ENCODE measurements at regions not wholly inside any gene's neighbourhood (a gene's known extent, or its start where the extent isn't known, plus 50 kb on each side); places are given as distances from the start of the nearest gene placed in this dataset.
"Not testable (repeated sequence)": the region's sequence is repeated elsewhere in the genome, so short reads cannot be mapped to it uniquely, and the experiment has no call there.

DNA sequence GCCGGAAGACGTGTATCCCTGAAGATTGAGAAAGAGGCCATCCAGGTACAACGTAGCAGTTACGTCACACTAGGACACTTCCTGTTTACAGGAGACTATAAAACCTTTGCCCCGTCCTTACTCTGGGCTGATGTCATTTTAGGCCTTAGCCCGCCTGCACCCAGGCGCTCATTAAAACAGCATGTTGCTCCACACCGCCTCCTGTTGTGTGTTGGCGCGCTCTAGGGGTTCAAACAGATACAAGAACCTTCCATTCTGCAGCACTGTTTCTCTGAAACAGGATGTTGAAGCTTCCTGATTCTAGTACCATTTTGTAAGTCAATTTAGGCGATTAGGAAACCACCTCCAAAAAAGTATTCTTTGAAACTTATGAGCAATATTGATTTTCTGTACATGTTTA is 722.1 kb downstream of the PCDH7 start:
- DNase-seq = no peak
- no peak for ATAC-seq

DNA sequence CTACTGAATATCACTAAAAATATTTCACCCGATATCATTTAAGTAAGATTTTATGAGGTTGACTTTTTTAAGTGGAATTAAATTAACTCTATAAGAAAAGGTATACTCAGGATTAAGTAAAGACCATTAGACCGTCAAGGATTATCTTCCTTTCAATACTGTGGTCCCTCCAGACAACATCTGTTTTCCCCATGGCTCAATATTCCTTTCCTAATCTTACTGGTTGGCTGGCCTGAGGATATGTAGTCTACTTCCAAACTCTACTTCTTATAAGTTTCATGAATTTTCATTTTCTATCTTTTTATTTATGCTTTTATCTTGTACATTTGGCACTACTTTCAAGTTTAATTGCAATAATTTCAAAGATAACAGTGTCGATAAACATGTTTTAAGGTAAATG is 725.4 kb downstream of the PCDH7 start:
- ATAC-seq (no peak), DNase-seq (no peak)
- intact Hi-C loops (cut with DNase I, micrococcal nuclease) = no loop called here

More for the DNA sequence above, 722.1 kb downstream of the PCDH7 start:
- intact Hi-C loops (cut with DNase I, micrococcal nuclease) = no loop called here

DNA sequence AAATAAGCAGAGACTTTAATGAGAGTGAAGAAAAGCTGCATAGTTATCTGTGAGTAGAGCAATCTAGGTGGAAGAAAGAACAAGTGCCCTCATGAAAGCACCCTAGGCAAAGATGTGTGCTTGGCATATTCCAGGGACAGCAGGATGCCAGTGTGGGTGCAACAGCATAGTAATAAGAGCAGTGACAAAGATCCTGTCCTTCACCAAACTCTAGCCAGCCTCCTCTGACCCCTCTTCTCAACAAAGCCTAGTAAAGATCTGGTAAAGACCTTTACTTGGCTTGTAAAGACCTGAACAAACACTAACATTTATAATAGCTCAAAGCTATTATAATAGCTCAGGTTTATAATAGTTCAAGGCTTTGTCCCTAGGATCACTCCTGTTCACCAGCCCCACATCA is 735.4 kb downstream of the PCDH7 start:
- no peak for ATAC-seq
- intact Hi-C loops (cut with DNase I, micrococcal nuclease) = no loop called here
- no peak for DNase-seq

DNA sequence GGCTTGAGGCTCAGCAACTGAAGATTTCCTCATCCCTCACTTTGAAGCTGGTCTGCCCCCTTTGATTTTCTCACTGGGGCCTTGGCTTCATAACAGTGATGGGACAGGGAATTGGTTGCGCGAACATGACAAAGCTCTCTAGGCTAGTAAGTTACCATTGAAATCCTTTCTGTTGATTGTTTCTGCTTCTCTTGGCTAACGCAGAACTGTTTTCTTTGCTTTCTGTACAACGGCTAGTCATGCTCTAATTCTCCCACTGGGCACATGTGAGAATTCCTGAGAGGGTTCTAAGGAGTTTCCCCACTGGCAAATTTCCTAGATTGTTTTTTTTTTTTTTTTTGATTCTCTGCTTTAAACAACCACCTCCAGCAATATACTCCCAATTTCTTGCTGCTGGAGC is 738.6 kb downstream of the PCDH7 start:
- intact Hi-C loops (cut with DNase I, micrococcal nuclease) = no loop called here
- no peak for DNase-seq

DNA sequence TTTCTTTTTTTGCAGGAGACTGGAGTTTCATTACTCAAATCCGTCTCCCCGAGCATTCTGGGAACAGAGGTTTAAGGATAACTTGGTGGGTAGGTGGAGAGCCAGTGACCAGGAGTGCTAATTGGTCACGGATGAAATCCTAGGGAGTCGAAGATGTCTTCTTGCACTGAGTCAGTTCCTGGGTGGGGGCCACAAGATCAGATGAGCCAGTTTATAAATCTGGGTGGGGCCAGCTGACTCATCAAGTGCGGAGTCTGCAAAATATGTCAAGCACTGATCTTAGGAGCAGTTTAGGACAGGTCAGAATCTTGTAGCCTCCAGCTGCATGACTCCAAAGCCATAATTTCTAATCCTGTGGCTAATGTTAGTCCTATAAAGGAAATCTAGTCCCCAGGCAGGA is 741.3 kb downstream of the PCDH7 start:
- DNase-seq (no peak), ATAC-seq (no peak)
- intact Hi-C loops (cut with DNase I, micrococcal nuclease) = no loop called here

More for the DNA sequence above, 738.6 kb downstream of the PCDH7 start:
- no peak for ATAC-seq

DNA sequence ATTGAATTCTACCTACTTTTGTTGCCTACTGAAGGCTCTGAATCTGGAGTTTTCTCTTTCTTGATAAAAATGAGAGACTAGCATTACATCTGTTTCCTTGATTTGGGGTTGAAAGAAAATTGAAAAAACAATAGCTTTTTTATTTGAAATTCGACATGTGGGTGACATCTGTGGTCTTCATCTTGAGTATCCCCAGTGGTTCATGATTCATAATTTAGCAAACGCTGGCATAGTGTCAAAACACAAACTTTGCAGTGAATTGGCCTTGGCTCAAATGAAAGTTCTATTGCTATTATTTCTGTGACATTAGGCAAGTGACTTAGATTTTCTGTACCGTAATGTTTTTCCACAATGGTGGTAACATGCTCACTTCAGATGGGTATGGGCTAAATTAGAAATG is 747.6 kb downstream of the PCDH7 start:
- intact Hi-C loops (cut with DNase I, micrococcal nuclease) = no loop called here
- ATAC-seq (no peak), DNase-seq (no peak)

DNA sequence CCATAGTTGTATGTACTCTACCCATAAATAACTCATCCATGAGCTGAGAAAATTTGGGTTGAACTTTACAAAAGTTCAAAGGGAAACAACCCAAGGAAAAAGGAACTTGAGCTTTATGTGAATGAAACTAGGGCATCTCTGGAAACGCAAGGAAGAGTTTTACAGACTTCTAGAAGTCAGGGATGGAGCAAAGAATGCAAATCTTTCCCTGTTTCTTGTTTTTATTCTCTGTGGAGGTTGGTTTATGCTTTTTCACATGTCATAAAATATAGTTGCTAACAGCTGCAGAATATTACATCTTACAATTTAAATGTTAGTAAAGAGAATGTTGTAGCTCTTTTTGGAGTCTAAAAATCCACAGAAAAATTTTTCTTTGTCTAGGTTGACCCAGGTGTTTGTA is 754.1 kb downstream of the PCDH7 start:
- DNase-seq (no peak), ATAC-seq (no peak)
- intact Hi-C loops (cut with DNase I, micrococcal nuclease) = no loop called here

DNA sequence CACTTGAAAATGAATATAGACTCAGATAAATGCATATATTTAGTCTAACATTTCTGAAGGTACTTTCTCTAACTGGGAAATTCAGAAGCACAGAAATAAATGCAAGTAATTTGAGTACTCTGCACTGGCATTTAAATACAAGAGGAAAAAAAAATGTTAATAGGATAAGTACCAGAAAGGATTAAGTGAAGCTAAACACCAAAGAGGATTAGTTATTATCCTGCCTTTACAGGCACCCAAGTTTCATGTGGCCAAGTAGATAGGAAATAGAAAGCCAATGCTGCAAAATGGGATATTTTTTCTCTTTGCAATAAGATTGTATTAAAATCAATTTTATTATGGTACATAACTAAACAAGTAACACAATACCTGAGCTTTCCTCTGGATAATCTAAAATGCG is 762.5 kb downstream of the PCDH7 start:
- intact Hi-C loops (cut with DNase I, micrococcal nuclease) = no loop called here
- DNase-seq (no peak), ATAC-seq (no peak)

DNA sequence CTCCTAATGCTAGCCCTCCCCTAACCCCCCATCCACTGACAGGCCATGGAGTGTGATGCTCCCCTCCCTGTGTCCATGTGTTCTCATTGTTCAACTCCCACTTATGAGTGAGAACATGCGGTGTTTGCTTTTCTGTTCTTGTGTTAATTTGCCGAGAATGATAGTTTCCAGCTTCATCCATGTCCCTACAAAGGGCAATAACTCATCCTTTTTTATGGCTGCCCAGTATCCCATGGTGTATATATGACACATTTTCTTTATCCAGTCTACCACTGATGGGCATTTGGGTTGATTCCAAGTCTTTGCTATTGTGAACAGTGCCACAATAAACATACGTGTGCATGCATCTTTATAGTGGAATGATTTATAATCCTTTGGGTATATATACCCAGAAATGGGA is 779.0 kb downstream of the PCDH7 start:
- ATAC-seq; intact Hi-C loops (cut with DNase I, micrococcal nuclease); DNase-seq: not testable (repeated sequence)

DNA sequence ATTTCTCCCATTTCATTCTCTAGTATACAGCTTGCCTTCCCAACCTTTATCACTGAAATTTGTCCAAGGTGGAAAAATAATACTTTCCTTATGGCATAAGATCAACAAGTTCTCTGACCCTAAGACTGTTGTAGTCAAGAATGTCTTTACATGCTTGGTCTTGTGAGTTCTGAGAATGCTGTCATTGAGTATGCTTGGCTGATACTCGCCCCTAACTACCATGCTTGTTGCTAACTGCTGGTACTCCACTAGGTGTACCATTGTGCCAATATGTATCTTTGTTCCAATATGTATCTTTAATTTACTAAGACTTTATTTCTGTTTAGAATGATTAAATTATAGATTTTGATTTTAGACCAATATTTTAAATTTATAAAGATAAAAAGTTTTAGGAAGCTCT is 796.4 kb downstream of the PCDH7 start:
- intact Hi-C loops (cut with DNase I, micrococcal nuclease) = no loop called here
- ATAC-seq = no peak

DNA sequence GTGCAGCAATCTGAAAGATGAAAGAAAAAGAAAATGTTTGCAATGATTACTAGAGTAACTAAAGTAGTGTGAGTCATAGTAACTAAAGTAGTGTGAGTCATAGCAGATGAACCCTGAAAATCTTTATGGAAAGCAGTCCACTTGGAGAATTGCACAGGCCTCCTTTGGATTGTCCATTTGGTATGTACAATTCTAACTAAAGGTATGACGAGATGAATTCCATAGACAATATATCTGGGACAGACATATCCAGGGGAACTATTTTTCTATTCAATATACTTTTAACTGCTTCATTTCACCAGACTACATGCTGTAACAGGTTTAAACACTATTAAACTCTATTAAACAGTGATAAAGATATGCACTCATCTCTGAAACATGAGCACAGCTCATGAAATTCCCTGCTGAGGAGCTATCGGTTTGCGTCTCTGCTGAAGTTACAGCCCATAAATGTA is 798.7 kb downstream of the PCDH7 start:
- no peak for ATAC-seq

More for the DNA sequence above, 796.4 kb downstream of the PCDH7 start:
- no peak for DNase-seq

DNA sequence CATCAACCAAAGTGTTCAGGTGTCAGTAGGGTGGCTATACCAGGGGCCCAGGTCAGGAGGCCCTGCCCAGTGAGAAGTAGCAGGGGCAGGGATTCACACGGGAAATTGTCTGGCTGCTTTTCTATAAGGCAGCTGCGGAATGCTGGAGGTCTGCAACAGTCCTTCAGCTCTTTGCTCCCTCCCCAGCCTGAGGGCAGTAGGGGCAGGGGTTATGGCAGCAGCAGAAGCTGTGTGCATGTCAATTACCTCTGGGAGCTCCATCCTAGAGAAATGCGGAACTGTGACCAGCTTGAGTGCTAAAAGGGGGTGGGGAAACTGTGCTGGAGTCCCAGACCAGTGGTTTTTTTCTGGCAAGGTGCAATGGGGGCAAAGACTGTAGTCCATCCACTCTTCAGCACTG is 810.4 kb downstream of the PCDH7 start:
- intact Hi-C loops (cut with DNase I, micrococcal nuclease) = no loop called here
- no peak for DNase-seq
- ATAC-seq = no peak

More for the DNA sequence above, 798.7 kb downstream of the PCDH7 start:
- intact Hi-C loops (cut with DNase I, micrococcal nuclease) = no loop called here
- DNase-seq = no peak

DNA sequence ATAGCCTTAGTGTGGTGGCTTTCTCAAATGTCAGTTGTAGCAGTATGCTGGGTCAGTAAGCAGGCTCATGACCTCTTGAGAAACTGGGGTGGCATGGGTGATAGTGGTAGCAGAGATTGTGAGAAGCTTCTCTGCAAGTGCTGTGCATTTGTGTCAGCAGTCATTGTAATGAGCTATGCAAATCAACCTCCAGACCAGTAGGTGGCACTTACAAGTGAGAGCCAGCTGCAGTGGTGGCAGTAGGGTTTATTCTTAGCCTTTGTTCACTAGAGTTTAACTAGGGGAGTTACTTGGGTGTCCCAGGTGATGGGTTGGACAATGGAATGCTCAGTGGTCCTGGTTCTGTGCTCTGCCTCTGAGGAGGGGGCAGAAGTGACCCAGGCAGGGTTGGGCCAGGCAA is 818.7 kb downstream of the PCDH7 start:
- ATAC-seq (no peak), DNase-seq (no peak)
- intact Hi-C loops (cut with DNase I, micrococcal nuclease) = no loop called here

DNA sequence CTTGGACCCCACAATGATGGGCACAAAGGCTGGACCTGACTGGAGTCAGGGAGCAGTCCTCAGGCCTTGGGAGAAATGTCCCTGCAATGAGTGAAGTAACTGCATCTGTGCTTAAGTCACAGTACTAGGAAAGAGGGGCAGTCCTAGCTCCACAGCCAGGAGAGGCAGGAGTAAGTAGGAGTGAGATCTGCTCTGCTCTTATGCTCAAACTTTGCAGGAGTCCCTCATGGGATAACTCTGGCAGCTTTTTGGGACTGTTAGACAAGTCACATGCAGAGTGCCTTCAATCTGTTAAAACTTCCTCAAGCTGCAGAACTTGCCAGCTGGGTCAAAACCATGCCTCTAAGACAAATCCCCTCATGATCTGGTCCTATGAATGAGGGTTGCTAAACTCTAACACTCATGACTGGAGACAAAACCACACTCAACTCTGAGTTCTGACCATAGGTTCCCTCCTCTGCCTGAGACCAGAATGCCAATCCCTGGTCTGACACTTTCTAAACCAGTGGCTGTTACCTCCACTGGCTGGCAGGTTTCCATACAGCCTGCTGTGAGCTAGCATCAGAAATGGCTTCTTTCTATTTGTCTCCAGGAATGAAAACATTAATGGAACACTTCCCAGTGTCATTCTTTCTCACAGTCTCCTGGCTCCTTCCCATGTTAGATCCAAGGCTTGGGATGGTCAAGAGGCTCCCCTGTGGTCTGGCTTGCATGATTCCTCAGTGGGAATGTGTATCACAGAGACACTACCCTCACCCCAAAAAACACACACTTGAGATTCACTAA is 819.3 kb downstream of the PCDH7 start:
- DNase-seq (no peak), ATAC-seq (no peak)
- intact Hi-C loops (cut with DNase I, micrococcal nuclease) = no loop called here

DNA sequence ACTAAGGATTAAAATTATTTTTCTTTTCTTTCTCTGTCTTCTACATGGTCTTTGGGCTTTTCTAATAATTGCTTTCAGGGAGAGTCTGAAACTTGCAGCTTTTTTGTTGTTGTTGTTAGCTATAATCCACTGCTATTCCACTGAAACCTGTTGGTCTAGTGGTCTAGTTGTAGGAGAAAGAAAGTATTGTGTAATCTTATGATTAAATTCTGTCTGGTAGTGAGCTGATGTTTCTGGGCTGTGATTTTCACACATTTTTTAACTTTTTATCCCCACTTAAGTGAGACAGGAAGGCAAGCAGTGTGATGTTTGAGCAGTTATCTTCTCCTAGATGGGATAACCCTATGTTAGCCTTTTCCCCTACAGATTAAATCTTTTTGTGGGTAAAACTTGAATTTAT is 825.2 kb downstream of the PCDH7 start:
- no peak for ATAC-seq
- intact Hi-C loops (cut with DNase I, micrococcal nuclease) = no loop called here
- no peak for DNase-seq

DNA sequence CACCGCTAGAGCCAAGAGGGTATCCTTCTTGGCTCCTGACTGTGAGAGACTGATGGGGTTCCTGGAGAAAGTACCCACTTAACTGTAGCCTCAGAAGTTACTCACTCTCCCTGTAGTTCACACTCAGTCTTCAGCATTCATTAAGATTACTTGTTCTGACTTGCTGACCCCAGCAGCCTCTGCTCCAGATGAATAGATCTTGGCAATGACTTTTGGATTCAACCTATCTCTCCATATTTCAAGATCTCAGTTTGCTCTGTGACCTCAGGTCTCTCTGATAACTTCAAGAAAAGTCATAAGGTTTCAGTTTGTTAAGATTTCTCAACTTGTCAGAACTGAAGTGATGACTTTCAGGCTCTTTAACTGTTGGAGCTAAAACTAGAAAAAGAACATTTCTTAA is 825.6 kb downstream of the PCDH7 start:
- ATAC-seq = no peak
- intact Hi-C loops (cut with DNase I, micrococcal nuclease) = no loop called here
- no peak for DNase-seq

DNA sequence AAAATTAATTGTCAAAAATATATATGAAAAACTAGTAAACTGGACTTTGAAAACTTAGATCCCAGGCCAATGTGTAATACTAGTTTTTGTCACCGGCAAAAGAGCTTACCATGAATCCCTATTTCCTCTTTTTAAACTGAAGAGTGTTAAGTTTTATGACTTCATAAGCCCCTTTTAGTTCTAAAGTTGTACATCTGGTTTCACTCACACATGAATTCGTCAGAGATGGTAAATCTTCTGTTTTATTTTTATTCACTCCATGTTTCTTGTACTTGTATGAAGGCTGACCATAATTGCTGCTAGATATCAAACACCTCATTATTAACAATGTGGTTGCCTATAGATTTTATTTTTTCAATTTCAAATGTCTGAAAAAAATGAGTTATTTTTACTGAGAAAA is 827.9 kb downstream of the PCDH7 start:
- ATAC-seq (no peak), DNase-seq (no peak)
- intact Hi-C loops (cut with DNase I, micrococcal nuclease) = no loop called here

DNA sequence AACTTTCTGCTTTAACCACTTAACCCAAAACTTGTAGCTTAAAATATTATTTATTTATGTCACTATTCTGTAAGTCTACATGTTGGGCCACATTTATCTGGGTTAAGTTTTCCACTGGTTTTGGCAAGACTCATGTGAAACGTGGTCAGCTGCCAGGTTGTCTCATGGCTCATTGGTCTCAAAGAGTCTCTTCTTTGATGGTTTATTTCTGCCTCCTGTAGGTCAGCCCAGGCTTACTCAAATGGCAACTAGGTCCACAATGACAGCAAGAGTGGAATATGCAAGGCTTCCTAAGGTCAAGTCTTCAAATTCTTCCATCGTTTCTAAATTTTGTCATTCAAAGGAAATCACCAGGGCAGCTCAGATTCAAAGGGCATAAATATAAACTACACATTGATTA is 828.7 kb downstream of the PCDH7 start:
- ATAC-seq (no peak), DNase-seq (no peak)
- intact Hi-C loops (cut with DNase I, micrococcal nuclease) = no loop called here

DNA sequence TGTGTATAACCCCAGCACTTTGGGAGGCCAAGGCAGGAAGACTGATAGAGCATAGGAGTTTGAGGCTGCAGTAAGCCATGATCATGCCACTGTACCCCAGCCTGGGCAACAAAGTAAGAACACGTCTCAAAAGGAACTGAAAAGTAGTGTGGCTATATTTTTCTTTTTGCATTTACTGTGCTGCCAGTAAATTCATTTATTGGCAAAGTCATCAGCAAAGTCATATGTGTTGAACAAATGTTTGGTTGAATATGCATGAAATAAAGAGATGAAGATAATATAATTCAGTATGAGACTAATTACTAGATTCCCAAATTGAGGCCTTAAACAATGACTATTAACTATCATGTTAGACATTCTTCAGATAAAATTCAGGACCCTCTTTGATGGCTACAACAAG is 829.1 kb downstream of the PCDH7 start:
- ATAC-seq (no peak), DNase-seq (no peak)
- intact Hi-C loops (cut with DNase I, micrococcal nuclease) = no loop called here

DNA sequence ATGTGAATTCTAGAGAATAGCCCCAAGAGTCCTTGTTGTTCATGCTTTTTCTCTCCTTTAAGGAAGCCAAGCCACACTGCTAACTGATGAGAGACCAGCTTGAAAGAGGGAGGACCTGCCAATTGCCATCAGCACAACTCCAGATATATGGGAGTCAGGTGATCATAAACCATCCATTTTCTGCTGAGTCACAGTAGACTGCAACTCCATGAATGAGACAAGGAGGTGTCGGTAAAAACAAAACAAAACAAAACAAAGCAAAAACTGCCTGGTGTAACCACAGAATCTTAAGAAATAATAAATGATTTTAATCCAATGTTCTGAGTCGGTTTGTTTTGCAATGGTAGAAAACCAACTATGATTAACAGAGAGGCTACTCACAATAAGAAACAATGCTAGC is 837.3 kb downstream of the PCDH7 start:
- intact Hi-C loops (cut with DNase I, micrococcal nuclease) = no loop called here
- ATAC-seq = no peak

DNA sequence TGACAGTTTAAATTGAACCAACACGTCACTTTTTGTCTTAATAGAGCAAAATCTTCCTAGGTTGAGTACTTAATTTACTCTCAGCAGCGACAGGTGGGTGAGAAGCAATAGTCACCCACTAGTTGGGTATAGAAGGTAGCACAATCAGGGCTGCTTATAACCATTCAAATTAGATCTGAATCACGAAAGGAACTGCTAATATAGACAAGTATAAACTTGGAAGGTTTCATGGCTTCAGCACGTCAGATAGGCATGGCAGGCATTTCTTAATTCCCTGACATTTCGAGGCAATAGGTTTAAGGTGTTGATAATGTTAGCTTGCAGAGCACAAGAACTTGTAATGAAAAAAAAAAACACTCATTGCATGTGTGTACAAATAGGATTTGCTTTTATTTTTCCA is 853.4 kb downstream of the PCDH7 start:
- intact Hi-C loops (cut with DNase I, micrococcal nuclease) = no loop called here
- no peak for ATAC-seq
- no peak for DNase-seq

More for the DNA sequence above, 837.3 kb downstream of the PCDH7 start:
- no peak for DNase-seq
